Superior temporal gyrus (tissue), 1 donor: ENCODE measurements at regions not wholly inside any gene's neighbourhood (a gene's known extent, or its start where the extent isn't known, plus 50 kb on each side); places are given as distances from the start of the nearest gene placed in this dataset.

Source experiments
- DNase-seq: peaks from one replicate; pipeline ENCODE4 v3.0.0-alpha.2; 2016; ENCODE audit errors: extremely low spot score

- DNase-seq = no peak
These were observed 1165.7 kb upstream of the NCAM2 start for GRCh38 chr21:19832551-19832950.

- no peak for DNase-seq
These were observed 1165.1 kb upstream of the NCAM2 start for GRCh38 chr21:19833082-19833481.

GRCh38 chr21:19842601-19843000 lies 1155.6 kb upstream of the NCAM2 start:
- no peak for DNase-seq

- DNase-seq = no peak
These were observed 1153.9 kb upstream of the NCAM2 start for GRCh38 chr21:19844334-19844733.

- no peak for DNase-seq
These were observed 1148.1 kb upstream of the NCAM2 start for GRCh38 chr21:19850157-19850556.

GRCh38 chr21:19853061-19853460 lies 1145.1 kb upstream of the NCAM2 start:
- DNase-seq = no peak

- DNase-seq = no peak
These were observed 1144.3 kb upstream of the NCAM2 start for GRCh38 chr21:19853709-19854575.

GRCh38 chr21:19855522-19855921 lies 1142.7 kb upstream of the NCAM2 start:
- DNase-seq = no peak

- DNase-seq = no peak
These were observed 1133.7 kb upstream of the NCAM2 start for GRCh38 chr21:19864476-19864875.

GRCh38 chr21:19870682-19871081 lies 1127.5 kb upstream of the NCAM2 start:
- no peak for DNase-seq

GRCh38 chr21:19874521-19874920 lies 1123.7 kb upstream of the NCAM2 start:
- no peak for DNase-seq

- no peak for DNase-seq
These were observed 1120.1 kb upstream of the NCAM2 start for GRCh38 chr21:19878133-19878532.

GRCh38 chr21:19899645-19900044 lies 1098.6 kb upstream of the NCAM2 start:
- no peak for DNase-seq

- DNase-seq = no peak
These were observed 1098.1 kb upstream of the NCAM2 start for GRCh38 chr21:19900149-19900548.

- DNase-seq = no peak
These were observed 1089.8 kb upstream of the NCAM2 start for GRCh38 chr21:19908390-19908789.

GRCh38 chr21:19914028-19914427 lies 1084.2 kb upstream of the NCAM2 start:
- DNase-seq = no peak

GRCh38 chr21:19921211-19921610 lies 1077.0 kb upstream of the NCAM2 start:
- no peak for DNase-seq

GRCh38 chr21:19922122-19922521 lies 1076.1 kb upstream of the NCAM2 start:
- DNase-seq = no peak

GRCh38 chr21:19935467-19935866 lies 1062.7 kb upstream of the NCAM2 start:
- no peak for DNase-seq

- DNase-seq = no peak
These were observed 1060.6 kb upstream of the NCAM2 start for GRCh38 chr21:19937619-19938018.

GRCh38 chr21:19941626-19942025 lies 1056.6 kb upstream of the NCAM2 start:
- no peak for DNase-seq

GRCh38 chr21:19950347-19950746 lies 1047.9 kb upstream of the NCAM2 start:
- no peak for DNase-seq

- no peak for DNase-seq
These were observed 1029.1 kb upstream of the NCAM2 start for GRCh38 chr21:19969156-19969555.

GRCh38 chr21:19981938-19982337 lies 1016.3 kb upstream of the NCAM2 start:
- DNase-seq = no peak
